GM21515 (cell line): ENCODE measurements at regions not wholly inside any gene's neighbourhood (a gene's known extent, or its start where the extent isn't known, plus 50 kb on each side); places are given as distances from the start of the nearest gene placed in this dataset.
"Not testable (repeated sequence)": the region's sequence is repeated elsewhere in the genome, so short reads cannot be mapped to it uniquely, and the experiment has no call there.

Source experiments
- ATAC-seq: cut with Tn5 transposase; IDR thresholded peaks from one replicate; pipeline ENCODE4 v1.9.1; 2021; ENCODE audit not compliant: unreplicated experiment

DNA sequence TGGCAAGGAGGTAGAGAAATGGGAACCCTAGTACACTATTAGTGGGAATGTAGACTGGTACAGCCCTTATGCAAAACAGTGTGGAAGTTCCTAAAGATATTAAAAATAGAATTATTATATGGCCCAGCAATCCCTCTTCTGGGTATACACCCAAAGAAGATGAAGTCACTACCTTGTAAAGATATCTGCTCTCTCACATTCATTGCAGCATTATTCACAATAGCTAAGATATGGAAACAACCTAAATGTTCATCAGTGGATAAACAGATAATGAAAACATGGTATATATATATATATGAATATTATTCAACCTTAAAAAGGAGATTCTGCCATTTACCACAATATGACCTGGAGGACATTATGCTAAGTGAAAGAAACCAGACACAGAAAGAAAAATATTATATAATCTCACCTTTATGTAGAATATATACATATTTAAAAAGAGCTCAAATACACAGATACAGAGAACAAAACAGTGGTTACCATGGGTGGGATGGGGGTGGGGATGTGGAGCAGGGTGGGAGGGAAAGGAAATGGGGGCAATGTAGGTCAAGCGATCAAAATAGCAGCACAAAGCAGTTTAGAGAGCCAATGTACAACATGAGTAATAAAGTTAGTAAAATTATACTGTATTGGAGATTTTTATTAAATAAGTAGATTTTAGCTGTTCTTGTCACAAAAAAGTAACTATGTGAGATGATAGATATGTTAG is 138.6 kb downstream of the SPRY1 start:
- ATAC-seq, result no peak

DNA sequence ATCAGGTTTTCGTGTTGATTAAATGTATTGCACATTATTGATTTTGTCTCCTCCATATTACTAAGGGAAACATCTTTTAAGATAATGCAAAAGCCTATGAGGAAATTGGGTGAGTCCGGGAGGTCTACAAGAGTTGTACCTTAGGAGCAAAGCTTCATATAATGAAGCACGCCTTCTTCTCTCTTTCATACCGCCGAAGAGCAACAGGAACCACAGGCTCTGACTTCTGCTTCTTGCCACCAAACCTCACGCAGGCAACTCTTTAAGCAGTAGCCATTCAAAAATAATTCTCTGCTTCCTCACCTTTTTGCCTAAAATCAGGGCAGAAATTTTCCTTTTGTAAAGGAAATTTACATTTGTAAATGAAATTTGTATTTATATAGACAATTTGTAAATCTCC is 139.6 kb downstream of the SPRY1 start:
- ATAC-seq, result no peak

DNA sequence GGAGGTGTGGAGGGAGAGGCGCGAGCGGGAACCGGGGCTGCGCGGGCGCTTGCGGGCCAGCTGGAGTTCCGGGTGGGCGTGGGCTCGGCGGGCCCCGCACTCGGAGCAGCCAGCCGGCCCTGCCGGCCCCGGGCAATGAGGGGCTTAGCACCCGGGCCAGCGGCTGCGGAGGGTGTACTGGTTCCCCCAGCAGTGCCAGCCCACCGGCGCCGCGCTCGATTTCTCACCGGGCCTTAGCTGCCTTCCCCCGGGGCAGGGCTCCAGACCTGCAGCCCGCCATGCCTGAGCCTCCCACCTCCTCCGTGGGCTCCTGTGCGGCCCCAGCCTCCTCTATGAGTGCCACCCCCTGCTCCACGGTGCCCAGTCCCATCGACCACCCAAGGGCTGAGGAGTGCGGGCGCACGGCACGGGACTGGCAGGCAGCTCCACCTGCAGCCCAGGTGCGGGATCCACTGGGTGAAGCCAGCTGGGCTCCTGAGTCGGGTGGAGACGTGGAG is 141.4 kb downstream of the SPRY1 start:
- not testable (repeated sequence) for ATAC-seq

DNA sequence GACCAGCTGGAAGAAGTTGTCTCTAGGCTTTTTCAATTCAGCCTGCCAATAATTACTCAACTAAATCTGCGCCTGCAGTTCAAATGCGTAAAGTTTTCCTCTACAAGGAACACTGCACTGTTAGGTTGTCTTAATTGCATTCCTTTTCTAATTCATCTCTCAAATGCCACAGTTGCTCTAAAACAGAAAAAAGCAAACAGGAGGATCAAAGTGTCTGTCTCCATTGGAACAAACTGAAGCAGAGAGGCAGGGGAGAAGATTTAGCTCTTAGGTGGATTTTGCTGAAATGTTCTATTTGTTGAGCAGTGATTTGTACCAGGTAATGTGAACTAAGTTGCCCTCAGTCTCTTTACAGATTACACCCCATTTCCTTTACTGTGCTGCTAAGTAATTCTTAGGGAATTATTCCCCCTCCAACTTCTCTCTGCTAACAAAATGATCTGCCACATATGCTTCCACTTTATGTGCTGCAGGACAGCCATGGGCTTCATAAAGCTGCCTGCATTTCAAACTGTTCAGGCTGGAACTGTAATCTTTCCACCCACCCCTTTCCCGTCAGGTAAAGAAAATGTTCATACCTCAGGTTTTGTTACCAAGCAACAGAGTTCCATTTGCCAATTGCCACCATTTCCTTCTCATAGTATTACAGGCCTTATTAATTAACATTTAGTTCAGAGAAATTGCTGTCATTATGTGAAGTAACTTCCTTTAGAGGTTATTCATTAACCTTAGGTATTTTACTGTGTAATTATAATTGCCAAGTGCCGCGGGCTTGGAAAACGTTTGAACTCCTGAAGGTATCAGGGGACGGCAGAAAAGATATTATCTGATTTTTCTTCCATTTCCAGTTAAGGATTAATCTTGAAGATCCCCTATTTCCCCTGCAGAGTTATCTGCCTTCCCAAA is 149.3 kb downstream of the SPRY1 start:
- ATAC-seq, result no peak

DNA sequence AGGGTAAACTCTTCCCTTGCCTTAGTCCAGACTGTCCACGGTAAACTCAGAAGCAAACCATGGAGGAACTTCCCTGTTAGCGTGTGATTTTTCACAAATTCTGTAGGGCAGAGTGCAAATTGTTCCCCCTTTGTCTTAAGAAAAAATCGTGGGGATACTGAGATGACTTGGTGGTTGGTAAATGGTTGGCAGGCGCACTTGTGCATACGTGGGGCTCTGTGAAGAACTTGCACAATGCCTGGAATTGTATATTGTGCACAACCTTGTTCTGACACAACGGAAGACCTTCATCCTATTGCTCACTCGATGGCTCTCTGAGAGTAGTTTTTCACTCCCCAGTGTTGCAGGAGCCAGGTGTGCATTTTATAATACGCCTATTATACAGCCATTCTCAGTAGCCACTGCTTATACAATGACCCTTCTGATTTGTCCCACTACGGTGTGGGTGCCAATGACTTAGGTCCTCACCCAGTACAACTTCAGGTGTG is 150.0 kb downstream of the SPRY1 start:
- ATAC-seq, result no peak

DNA sequence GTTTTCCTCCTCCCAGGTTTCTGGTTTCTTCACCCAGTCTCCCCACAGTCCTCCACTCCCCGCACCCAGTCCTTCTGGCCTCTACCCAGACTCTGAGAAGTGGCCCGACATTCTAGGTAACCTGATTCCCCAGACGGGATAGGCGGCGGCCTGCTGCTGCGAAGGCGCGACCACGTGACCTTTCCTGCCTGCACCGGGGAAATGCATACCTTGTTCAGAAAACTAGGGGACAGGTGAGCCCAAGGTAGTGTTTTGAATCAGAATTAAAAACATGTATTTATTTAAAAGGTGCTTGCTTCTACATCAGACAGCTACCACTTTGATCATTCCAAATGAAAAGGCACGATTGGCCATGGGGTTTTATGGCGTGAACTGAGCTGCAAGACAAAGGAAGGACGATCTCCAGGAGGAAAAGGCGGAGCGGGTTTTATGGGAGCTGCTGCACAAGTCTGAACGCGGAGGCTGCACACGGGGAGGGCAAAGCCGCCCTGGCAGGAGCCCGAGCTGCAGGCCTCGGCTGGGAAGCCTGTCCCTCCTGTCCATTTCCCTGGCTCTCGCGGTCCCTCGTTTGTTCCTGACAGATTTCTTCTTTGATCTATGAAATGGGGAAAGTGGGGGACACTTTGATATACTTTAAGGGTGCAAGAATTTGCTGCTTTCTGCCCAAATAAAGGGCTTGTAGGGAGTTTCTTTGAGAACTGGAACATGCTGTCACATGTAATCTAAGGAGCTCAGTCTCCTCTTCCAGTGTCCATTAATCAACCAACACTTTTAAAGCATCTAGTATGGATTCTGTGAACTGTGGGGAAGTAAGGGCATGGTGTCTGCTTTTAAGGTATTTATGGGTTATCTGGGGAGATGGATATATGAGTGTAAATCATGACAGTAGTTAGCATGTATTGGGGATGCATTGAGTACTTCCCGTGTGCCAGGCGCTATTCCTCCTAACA is 150.9 kb downstream of the SPRY1 start:
- ATAC-seq, result no peak

DNA sequence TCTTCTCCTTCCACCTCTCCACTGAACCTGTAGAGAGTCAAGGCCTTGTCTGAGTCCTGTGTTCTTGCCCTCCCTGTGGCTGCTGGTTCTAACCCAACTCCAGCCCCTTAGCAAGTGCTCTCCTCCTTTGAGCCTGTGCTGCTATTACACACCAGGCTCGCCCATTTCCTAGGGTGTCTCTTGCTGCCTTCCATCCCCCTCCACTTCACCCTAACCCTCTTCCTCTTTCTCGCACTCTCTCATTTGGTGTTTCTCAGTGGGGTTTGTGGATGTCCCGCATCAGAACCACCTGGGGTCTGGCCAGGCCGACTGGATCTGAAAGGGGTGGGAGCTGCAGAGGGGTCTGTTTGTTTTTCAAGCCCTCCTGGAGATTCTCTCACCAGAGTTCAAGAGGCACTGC is 156.7 kb downstream of the SPRY1 start:
- ATAC-seq, result no peak

DNA sequence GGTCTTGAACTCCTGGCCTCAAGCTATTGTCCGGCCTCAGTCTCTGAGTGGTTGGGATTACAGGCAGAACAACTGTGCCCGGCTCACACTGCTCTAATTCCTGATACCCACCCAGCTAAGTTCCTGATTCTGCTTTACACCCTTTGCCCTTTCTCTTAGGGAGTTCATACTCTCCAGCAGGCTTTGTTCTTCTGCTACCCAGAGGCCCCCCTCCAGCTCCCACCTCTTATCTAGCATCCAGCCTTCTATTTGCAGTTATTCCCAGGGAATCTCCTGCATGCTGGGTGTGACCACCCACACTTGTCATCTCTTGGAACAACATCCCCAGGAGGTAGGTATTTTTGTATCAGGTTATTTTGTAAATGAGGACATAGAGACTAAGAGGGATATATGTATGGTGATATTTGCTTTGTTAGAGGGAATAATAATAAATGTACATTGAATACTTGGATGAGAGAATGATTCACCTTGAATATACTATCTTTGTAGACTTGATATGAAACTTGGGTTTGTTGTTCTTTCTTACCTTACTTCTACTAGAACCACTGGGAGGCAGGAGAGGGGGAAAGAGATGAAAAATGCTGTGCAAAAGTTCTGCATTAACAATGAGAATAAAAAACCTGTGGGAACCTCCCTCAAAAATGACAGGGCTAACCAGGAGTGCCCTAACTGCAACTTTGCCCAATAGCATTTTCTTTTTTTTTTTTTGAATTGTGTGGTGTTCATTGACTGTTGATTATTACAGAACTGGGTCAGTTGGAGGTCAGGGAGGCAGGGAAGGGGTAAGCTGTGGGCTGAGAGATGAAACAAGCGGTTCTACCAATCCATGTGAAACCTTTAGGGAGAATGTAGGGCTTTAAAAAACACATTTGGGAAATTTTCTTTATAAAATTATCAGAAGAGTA is 157.4 kb downstream of the SPRY1 start:
- no peak for ATAC-seq

DNA sequence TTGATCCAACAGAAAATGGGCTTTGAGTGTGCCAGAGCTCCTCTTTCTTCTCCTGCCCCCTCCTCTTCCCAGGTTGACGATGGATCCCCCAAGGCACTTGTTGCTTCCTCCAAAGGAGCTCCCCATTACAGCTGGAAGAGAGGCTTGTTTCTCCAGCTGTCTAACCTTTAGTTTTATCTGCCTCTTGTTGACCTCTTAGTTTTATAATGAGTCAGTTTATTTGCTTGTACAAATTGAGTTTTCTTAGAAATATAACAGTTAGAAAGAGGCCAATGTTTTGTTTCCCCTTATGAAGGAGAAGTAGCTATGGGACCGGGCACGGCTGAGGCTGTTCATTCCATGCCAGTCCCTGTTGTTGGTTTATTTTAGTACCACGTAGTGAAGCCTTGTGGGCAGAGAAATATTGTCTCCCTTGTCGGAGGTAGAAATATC is 158.2 kb downstream of the SPRY1 start:
- ATAC-seq, result no peak

DNA sequence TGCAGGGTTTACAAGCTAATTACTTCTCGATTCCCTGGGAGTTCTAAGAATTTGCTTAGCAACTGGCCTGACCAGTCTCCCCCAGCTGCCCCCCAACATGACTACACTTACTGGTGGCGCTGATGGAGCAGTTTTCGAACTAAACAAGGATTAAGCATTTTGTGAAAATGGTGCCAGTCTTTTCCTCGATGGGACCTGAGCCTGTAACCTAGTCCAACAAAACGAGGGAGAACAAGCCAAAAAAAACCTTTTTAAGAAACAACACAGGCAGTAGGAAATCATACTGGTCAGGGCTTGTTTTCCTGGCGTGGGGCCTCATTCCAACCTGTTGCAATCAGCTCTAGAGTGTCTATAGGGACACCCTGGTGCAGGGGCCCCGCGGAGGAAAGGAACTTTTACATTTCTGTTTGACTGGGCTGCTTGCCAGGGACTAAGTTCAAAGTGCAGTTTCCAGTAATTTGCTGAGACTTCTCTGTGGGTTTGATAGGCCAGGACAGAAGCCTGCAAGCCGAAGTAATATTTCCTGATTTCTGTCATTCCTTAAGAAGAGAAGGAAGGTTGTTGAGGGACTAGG is 158.7 kb downstream of the SPRY1 start:
- ATAC-seq, result no peak

DNA sequence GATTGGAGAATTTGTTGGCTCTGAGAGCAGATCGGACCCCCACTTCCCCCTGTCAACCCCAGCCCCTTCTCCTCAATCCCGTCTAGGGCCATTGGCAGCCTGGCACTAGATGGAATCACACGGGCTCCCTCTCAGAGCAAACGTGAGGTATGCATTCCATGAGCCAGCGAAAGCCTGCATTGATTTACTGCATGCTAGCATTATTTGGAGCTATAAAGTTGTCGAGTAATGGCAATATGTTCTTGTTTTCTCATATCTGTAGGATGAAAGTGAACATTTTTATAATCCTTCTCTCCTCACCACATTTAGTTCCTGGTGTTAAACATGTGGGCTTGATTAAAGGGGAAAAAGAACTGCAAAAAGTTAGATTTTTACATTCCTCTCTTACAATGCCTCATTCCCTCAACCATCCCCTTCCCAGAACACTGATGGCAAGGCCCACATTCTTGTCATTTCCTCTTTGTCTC is 159.2 kb downstream of the SPRY1 start:
- no peak for ATAC-seq

DNA sequence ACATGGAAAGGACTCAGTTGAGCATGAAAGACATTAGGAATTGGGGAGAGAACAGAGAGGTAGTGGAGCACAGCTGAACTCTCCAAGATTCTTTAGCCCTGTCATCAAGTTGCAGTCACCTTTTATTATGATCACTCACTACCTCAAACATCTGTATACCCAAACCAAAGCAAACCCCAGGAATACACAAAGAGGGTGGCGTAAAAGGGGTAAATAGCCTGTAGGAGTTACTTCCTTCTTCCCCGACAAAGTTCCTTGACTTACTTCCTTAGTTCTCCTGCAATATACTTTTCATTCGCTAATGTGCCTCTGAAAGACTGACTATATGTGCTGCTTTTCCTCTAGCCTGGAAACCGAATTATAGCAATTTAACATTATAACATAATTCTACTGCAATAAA is 159.9 kb downstream of the SPRY1 start:
- ATAC-seq, result no peak

DNA sequence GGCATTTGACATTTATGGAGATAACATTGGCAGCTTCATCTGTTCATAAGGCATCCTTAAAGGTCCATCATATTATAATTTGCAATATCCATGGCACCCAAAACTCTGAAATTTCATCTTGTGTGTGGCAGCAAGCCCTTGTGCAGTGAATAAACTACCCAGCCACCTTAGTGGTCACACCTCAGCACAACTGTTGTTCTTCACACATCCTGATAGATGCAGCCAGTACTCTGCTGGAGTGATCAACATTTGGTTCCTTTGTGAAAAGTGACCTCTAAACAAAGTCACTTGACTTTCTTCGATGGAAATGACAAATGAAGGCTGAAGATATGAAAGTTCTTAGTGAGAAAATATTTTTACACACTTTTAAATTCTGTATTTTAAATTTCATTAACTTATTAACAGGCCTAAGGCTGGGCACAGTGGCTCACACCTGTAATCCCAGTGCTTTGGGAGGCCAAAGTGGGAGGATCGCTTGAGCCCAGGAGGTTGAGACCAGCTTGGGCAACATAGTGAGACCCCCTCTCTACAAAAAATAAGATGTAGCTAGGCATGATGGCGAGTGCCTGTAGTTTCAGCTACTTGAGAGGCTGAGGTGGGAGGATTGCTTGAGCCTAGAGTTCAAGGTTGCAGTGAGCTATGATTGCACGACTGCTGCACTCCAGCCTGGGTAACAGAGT is 161.4 kb downstream of the SPRY1 start:
- no peak for ATAC-seq

DNA sequence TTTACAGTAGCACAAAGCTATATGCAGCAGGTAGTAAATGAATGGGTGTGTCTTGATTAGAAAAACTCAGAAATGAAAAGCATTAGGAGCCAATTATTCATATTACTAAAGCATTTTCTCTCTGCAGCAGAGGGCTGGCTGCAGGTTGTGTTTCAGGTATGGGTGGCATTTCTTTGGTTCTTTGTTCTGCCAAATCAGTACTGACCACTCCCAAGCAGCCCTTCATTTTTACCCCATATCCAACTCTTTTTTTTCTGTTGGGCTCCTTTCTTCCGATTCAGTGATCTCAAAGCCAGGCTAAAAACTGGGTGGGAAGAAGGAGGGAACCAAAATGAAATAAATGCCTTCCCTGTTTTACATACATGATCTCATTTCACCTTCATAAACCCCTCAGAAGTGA is 162.3 kb downstream of the SPRY1 start:
- ATAC-seq, result no peak

DNA sequence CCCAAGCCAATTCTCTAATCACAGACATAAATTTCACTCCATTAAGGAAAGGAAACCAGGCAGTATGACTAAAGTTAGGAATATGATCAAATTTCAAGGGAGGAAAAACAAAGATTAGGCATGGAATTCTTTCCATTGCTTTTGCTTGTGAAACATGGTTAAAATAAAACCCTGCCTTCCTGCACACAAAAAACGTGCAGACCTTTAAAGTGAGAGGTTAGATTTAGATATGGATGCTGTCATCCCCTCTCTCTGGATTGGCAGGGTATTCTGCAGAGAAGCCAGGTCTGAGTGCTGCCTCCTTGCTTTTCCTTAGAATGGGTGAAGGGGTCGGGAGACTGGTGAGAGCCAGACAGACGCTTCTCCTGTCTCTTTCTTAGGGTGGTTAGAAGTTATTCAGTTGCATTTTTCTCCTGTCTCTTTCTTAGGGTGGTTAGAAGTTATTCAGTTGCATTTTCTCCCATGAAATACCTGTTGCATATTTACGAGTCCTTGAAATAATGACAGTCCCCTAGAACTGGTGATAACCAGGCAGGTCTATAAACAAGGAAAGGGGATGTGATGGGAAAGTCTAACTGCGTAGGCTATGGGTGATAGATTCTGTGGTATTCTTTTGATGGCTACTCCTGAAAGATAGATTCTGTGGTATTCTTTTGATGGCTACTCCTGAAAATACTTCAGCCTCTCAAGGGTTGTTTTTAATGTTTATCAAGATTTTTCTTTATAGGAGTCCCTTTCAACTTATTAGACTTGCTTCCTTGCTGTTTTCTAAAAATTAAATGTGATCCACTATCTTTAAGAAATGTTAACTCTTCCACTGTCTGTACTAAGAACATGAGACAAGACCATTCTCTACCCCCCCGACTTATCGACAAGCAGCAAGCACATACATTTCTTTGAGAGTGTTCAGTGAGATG is 163.6 kb downstream of the SPRY1 start:
- no peak for ATAC-seq

DNA sequence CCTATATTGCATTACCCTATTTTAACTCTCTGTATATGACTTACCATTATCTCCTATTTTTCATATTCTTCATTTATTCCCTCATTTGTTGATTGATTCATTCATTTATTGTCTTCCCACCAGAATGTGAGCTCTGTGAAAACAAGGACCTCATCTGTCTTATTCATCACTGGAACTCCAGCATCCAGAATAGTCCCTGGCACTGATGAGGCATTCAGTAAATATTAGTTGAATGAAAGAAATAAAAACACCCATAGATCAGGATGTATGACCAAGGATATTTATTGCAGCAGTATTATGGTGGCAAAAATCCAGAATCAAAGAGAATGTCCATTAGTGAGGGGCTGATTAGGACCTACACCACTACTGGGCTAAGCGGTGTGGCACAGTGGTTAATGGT is 164.9 kb downstream of the SPRY1 start:
- no peak for ATAC-seq

DNA sequence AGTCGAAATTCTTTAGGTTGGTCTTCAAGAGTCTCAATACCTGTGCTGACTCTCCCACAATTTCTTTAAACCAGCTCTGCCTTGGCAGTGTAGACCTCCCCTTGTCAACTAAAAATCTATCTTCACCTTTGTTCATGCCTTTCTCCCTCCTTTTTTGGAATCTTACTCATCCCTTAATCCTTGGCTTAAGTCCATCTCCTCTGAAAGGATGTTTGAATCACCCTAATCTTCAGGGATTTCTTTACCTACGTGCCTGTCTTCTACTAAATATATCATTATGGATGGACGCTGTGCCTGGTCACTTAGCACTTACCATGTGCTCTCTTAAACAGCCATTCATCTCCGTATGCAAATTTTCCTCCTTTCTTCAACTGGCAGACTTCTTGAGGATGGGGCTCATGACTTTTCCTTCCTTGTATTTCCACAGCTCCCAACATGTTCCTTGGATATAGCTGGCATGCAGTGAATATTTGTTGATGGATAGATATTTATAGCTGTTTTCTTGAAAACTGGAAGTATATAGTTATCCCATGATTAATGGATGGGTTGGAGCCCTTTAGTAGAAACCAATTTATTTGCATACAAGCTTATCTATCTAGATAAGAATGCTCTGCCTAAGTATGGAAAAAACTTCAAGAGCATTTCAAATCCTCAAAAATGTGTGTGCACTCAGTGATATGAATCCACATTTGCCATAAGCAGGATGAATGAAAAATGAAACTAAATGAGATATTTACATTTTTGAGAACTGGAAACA is 166.6 kb downstream of the SPRY1 start:
- ATAC-seq, result no peak
